NCI-H748 treated with DMSO at 0.1 percent for 48 hours (cell line): ENCODE measurements at regions not wholly inside any gene's neighbourhood (a gene's known extent, or its start where the extent isn't known, plus 50 kb on each side); places are given as distances from the start of the nearest gene placed in this dataset.
"Not testable (repeated sequence)": the region's sequence is repeated elsewhere in the genome, so short reads cannot be mapped to it uniquely, and the experiment has no call there.

Source experiments
- DNase-seq: peaks from one replicate; lab custom pipeline; 2025; lab: John Stamatoyannopoulos, UW

DNA sequence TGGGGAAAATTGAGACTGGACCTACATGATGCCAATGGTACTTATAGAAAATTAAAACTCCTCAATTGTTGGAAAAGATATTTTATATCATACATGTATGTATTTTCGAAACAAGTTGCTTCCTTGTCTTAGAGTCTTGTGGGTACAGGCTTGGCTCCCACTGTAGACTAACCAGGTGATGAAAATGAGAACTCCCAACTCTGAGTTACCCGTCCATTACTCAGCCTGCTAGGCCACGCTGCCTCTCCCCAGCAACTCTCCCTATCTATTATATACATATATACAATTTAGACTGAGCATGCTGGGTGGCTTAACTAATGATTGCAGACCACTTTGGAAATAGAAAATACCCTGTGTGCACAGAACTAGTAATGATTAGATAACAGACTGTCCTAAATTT, 628.7 kb downstream of the LMO4 start:
- DNase-seq: no peak

- no peak for DNase-seq
Measured at GRCh38 chr1:87958201-87958600, 629.5 kb downstream of the LMO4 start.

GRCh38 chr1:87958716-87959115, 630.0 kb downstream of the LMO4 start:
- no peak for DNase-seq

- no peak for DNase-seq
Measured at GRCh38 chr1:87959236-87959635, 630.6 kb downstream of the LMO4 start.

DNA sequence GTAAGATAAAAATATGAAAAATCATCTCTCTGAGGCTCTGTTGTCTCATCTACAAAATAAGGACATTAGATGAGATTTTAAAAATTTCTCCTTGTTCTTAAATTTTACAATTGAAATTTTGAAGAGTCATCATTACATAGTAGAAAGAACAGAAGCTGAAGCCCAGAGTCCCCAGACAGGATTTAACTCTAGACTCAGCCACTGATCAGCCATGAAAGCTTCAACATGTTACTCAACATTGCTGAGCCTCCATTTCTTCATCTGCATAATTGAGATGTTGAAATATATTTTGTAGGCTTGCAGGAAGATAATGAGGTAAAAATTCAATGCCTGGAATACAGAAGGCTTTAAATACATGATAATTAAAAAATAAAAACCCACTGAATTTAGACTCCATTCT, 633.3 kb downstream of the LMO4 start:
- DNase-seq: no peak

DNA sequence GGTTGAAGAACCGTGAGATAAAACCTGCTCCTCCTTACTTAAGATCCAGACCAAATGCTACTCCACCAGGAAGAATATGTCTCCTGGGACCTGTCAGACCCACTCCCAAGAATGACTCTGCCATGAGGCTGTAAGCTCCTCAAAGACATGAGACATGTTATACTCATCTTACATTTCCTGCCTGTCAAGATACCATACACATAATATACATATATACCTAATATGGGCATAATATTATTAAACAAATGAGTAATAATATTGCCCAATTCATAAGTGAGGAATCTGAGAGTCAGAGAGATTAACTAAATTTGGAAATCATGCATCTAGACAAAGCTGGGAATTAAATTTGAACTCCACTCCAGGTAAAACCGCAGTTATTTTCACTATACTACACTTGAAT, 634.9 kb downstream of the LMO4 start:
- no peak for DNase-seq

- no peak for DNase-seq
Measured at GRCh38 chr1:87965193-87965592, 636.5 kb downstream of the LMO4 start.

- DNase-seq: no peak
Measured at GRCh38 chr1:87968197-87968955, 639.7 kb downstream of the LMO4 start.

GRCh38 chr1:87969040-87969439, 640.4 kb downstream of the LMO4 start:
- DNase-seq: no peak

- DNase-seq: no peak
Measured at GRCh38 chr1:87972811-87973210, 644.1 kb downstream of the LMO4 start.

DNA sequence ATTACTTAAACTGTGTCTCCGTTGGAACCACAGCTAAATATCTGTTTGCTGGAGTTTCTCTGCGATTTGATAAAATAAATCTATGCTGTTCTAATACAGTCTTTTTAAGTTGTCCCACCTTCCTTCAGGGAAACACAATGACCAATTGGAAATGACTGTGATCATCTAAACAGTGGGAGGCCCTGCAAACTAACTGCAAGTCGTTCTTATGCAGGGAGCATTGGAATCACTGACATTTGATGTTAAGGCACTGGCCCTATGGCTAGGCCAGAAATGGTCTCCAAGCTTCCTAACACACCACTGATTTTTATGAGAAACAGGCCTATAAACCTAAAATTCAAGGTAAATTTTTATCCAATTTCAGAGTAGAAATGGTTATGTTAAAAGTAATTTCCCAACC, 645.2 kb downstream of the LMO4 start:
- DNase-seq: no peak

- DNase-seq: no peak
Measured at GRCh38 chr1:87976316-87976715, 647.6 kb downstream of the LMO4 start.

GRCh38 chr1:87977145-87977544, 648.5 kb downstream of the LMO4 start:
- no peak for DNase-seq

- DNase-seq: no peak
Measured at GRCh38 chr1:87979079-87979478, 650.4 kb downstream of the LMO4 start.

DNA sequence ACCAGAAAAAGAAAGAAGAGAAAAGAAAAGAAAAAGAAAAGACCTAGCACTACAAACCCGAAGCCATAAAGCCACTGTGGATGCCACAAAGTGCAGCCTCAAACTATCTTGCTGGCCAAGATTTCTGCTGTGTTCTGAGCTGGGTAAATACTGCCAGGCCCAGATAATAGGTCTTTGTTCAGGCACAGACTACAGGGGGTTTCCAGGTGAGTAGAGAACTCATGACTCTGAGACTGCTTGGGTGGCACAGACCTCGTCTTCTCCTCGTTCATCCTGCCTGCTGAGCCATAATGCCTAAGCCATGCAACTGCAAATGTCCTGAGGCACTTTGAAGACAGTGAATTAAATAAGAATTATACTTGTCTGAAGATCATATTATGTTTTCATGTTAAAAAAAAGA, 651.8 kb downstream of the LMO4 start:
- DNase-seq: no peak

DNA sequence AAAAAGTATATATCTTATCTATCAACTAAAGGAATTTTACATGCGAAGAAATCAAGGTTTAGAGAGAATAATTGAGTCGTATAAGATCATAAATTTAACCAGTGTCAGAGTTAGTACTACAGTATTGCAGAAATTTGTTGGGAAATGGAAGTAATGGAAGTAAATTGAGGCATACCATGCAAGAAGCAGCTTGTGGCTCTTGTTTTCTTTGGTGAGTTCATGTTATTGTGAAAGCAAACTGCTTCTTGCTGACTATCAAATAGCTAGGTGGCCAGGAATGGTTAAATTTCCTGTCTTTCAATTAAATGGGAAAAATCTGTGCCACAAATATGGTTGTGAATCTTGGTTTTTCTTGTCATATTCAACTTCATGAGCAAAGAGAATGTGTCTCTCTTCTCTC, 652.7 kb downstream of the LMO4 start:
- no peak for DNase-seq

DNA sequence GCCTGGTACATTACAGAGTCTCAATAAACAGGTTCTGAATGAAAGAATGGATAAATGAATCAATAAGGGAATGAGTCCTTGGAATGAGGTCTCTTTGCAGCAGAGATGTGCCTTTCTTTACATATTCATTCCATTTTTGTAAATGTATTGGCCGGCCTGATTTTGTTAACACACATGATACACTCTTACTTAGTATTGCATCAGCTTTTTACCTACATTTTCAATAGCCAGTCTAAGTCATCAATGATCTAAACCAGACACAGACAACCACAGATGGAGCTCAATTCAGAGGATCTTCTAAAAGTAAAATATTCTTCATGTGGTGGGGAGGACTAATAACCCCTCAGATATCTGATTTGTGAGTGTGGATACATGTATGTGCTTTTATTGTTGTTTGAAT, 653.1 kb downstream of the LMO4 start:
- no peak for DNase-seq

DNA sequence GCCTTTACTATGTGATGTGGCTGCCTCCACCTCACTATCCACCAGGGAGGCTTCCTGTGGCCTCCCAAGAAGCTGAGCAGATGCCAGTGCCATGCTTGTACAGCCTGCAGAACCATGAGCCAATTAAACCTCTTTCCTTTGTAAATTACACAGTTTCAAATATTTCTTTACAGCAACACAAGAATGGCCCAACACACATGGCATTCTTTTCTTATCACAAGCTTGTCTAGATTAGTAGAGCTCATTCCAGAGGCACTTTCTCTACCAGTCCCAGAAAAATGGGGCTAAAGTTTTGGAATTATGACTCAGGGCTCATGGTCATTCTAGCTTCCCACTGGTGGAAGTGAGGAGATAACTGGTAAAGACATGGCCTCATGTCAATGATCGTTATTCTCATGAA, 655.2 kb downstream of the LMO4 start:
- DNase-seq: no peak

GRCh38 chr1:87985071-87985470, 656.4 kb downstream of the LMO4 start:
- no peak for DNase-seq

GRCh38 chr1:87986130-87986866, 657.6 kb downstream of the LMO4 start:
- DNase-seq: no peak

DNA sequence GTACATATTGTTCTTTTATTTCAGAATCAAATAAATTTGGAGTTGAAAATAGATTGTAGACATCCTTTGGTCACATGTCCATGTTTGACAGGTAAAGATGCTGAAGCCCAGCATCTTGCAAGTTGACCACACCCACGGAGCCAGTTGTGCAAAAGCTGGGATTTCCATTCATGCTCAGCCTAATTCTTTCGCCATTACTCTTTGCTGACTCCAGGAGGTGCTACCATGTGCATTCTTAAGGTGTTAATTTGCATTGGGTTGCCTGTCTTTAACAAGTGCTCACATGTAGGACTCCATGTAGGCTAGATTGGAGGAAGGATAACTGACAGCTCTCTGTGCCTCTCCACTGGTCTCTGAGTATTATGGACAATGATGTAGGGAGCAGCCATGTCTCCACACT, 660.7 kb downstream of the LMO4 start:
- no peak for DNase-seq

DNA sequence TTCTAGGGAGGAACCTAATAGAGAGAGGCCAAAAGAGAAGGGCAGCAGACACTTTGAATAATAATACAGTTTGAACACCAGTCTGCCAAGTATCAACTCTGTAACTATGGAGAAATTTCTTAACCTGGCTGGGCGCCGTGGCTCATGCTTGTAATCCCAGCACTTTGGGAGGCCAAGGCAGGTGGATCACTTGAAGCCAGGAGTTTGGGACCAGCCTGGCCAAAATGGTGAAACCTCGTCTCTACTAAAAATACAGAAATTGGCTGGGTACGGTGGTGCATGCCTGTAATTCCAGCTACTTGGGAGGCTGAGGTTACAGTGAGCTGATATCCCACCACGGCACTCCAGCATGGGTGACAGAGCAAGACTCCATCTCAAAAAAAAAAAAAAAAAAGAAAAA, 663.9 kb downstream of the LMO4 start:
- not testable (repeated sequence) for DNase-seq

- DNase-seq: no peak
Measured at GRCh38 chr1:87993051-87993450, 664.4 kb downstream of the LMO4 start.

GRCh38 chr1:87999852-88000251, 671.2 kb downstream of the LMO4 start:
- DNase-seq: no peak
